NCI-H2107 (cell line): ENCODE measurements at regions not wholly inside any gene's neighbourhood (a gene's known extent, or its start where the extent isn't known, plus 50 kb on each side); places are given as distances from the start of the nearest gene placed in this dataset.

Experiments
- DNase-seq: peaks from one replicate; lab custom pipeline; 2025; lab: John Stamatoyannopoulos, UW

GRCh38 chr10:83663918-83664317 is 475.4 kb upstream of the GHITM start:
- DNase-seq = no peak

GRCh38 chr10:83666762-83667161 is 472.5 kb upstream of the GHITM start:
- no peak for DNase-seq

- no peak for DNase-seq
Measured at GRCh38 chr10:83667594-83667993, 471.7 kb upstream of the GHITM start.

- DNase-seq = no peak
Measured at GRCh38 chr10:83673316-83673715, 466.0 kb upstream of the GHITM start.

GRCh38 chr10:83677795-83678194 is 461.5 kb upstream of the GHITM start:
- DNase-seq = no peak

- no peak for DNase-seq
Measured at GRCh38 chr10:83678850-83679249, 460.5 kb upstream of the GHITM start.

GRCh38 chr10:83680470-83680891 is 458.8 kb upstream of the GHITM start:
- no peak for DNase-seq

GRCh38 chr10:83682414-83682813 is 456.9 kb upstream of the GHITM start:
- DNase-seq = no peak

- no peak for DNase-seq
Measured at GRCh38 chr10:83685458-83685857, 453.9 kb upstream of the GHITM start.

- DNase-seq = no peak
Measured at GRCh38 chr10:83691791-83692596, 447.3 kb upstream of the GHITM start.

- no peak for DNase-seq
Measured at GRCh38 chr10:83698899-83699298, 440.4 kb upstream of the GHITM start.

GRCh38 chr10:83701799-83702198 is 437.5 kb upstream of the GHITM start:
- DNase-seq = no peak

- no peak for DNase-seq
Measured at GRCh38 chr10:83702731-83703130, 436.6 kb upstream of the GHITM start.

- DNase-seq = no peak
Measured at GRCh38 chr10:83706120-83706519, 433.2 kb upstream of the GHITM start.

- no peak for DNase-seq
Measured at GRCh38 chr10:83706952-83707582, 432.2 kb upstream of the GHITM start.

- DNase-seq = no peak
Measured at GRCh38 chr10:83713423-83713822, 425.9 kb upstream of the GHITM start.

GRCh38 chr10:83723080-83723479 is 416.2 kb upstream of the GHITM start:
- no peak for DNase-seq

- DNase-seq = no peak
Measured at GRCh38 chr10:83724471-83725241, 414.7 kb upstream of the GHITM start.

GRCh38 chr10:83725567-83725966 is 413.7 kb upstream of the GHITM start:
- DNase-seq = no peak

- no peak for DNase-seq
Measured at GRCh38 chr10:83734278-83734677, 405.0 kb upstream of the GHITM start.

- no peak for DNase-seq
Measured at GRCh38 chr10:83736008-83736407, 403.3 kb upstream of the GHITM start.

- no peak for DNase-seq
Measured at GRCh38 chr10:83750604-83751003, 388.7 kb upstream of the GHITM start.

- no peak for DNase-seq
Measured at GRCh38 chr10:83753490-83753889, 385.8 kb upstream of the GHITM start.
